ENCODE measurements at regions not wholly inside any gene's neighbourhood (a gene's known extent, or its start where the extent isn't known, plus 50 kb on each side); places are given as distances from the start of the nearest gene placed in this dataset.

- peaks cover 16% of the 10 kb centered on the region for H3K4me1 Mint-ChIP-seq
- peaks cover 40% of the 10 kb centered on the region for H3K27me3 Mint-ChIP-seq (ENCODE audit: low read depth)
- no peaks in the 10 kb centered on the region for H3K9me3 Mint-ChIP-seq
- no peak for TF ChIP-seq CTCF (IDR thresholded peaks at IDR 0.05; ENCODE audit: unreplicated experiment in 3 of 3)
- H3K4me3 Mint-ChIP-seq: no peak overlapping the region
- H3K36me3 Mint-ChIP-seq (ENCODE audit: low read depth): no peaks in the 10 kb centered on the region
- peak overlapping the region; percentile 5 to 71 (median 58) for H3K27ac Mint-ChIP-seq
Observed at GRCh38 chr2:37851828-37852584, 73.1 kb upstream of the RMDN2 start.

- Mint-ChIP-seq H3K27ac (no peak overlapping the region), H3K4me3 (no peak overlapping the region), H3K36me3 (ENCODE audit: low read depth) (no peaks in the 10 kb centered on the region), H3K9me3 (no peaks in the 10 kb centered on the region), H3K27me3 (ENCODE audit: low read depth) (peaks cover 40% of the 10 kb centered on the region), H3K4me1 (peaks cover 20% of the 10 kb centered on the region)
- TF ChIP-seq CTCF (IDR thresholded peaks at IDR 0.05; ENCODE audit: unreplicated experiment in 3 of 3): no peak
Observed at GRCh38 chr2:37852585-37853014, 72.5 kb upstream of the RMDN2 start.

- H3K9me3 Mint-ChIP-seq: peaks cover 3% of the 10 kb centered on the region
- TF ChIP-seq CTCF (IDR thresholded peaks at IDR 0.05; ENCODE audit: unreplicated experiment in 3 of 3): no peak
- peaks cover 31% of the 10 kb centered on the region for H3K27me3 Mint-ChIP-seq (ENCODE audit: low read depth)
- H3K4me1 Mint-ChIP-seq: peaks cover 26% of the 10 kb centered on the region
- H3K36me3 Mint-ChIP-seq (ENCODE audit: low read depth): peaks cover 3% of the 10 kb centered on the region
- peak overlapping the region in 1 of 3 experiments; percentile 35 for H3K27ac Mint-ChIP-seq
- H3K4me3 Mint-ChIP-seq: no peak overlapping the region
Observed at GRCh38 chr2:37854676-37855282, 70.3 kb upstream of the RMDN2 start.

GRCh38 chr2:37855283-37856041 is 69.6 kb upstream of the RMDN2 start:
- Mint-ChIP-seq H3K4me3 (no peak overlapping the region), H3K27me3 (ENCODE audit: low read depth) (peaks cover 31% of the 10 kb centered on the region), H3K4me1 (peaks cover 26% of the 10 kb centered on the region), H3K27ac (peak overlapping the region in 1 of 3 experiments; percentile 35), H3K9me3 (peaks cover 6% of the 10 kb centered on the region), H3K36me3 (ENCODE audit: low read depth) (peaks cover 3% of the 10 kb centered on the region)
- TF ChIP-seq CTCF (IDR thresholded peaks at IDR 0.05; ENCODE audit: unreplicated experiment in 3 of 3): no peak

GRCh38 chr2:37856101-37856751 is 68.9 kb upstream of the RMDN2 start:
- H3K27me3 Mint-ChIP-seq (ENCODE audit: low read depth): peaks cover 30% of the 10 kb centered on the region
- peaks cover 7% of the 10 kb centered on the region for H3K9me3 Mint-ChIP-seq
- peak overlapping the region in 1 of 3 experiments; percentile 36 for H3K27ac Mint-ChIP-seq
- no peak overlapping the region for H3K4me3 Mint-ChIP-seq
- H3K4me1 Mint-ChIP-seq: peaks cover 24% of the 10 kb centered on the region
- TF ChIP-seq CTCF (IDR thresholded peaks at IDR 0.05; ENCODE audit: unreplicated experiment in 3 of 3): no peak
- H3K36me3 Mint-ChIP-seq (ENCODE audit: low read depth): peaks cover 3% of the 10 kb centered on the region

All from nephron (organoid).